ENCODE measurements at regions not wholly inside any gene's neighbourhood (a gene's known extent, or its start where the extent isn't known, plus 50 kb on each side); places are given as distances from the start of the nearest gene placed in this dataset.

GRCh38 chr5:61966296-61966955 lies 339.6 kb upstream of the KIF2A start:
- TF ChIP-seq CTCF (IDR thresholded peaks at IDR 0.05) (no peak), POLR2A (IDR thresholded peaks at IDR 0.05) (no peak)

All from testis (tissue), 2 donors.